BLaER1 treated with 17β-estradiol and CSF1 and Interleukin-3, amounts not matched to agents 10 nM and 100 nM (cell line): ENCODE measurements at regions not wholly inside any gene's neighbourhood (a gene's known extent, or its start where the extent isn't known, plus 50 kb on each side); places are given as distances from the start of the nearest gene placed in this dataset.
"Not testable (repeated sequence)": the region's sequence is repeated elsewhere in the genome, so short reads cannot be mapped to it uniquely, and the experiment has no call there.

Experiments used
- H3K27ac ChIP-seq, 11 experiments: shearing (Covaris generic); formaldehyde crosslinking; 2 replicates each; pipeline ENCODE4 v1.8.1; 2022
- H3K27me3 ChIP-seq, 11 experiments: shearing (Covaris generic); formaldehyde crosslinking; 2 replicates each; pipeline ENCODE4 v1.8.1; 2022
- H3K36me3 ChIP-seq, 11 experiments: shearing (Covaris generic); formaldehyde crosslinking; 2 replicates each; pipeline ENCODE4 v1.8.1; 2022
- H3K4me1 ChIP-seq, 10 experiments: shearing (Covaris generic); formaldehyde crosslinking; 2 replicates each; pipeline ENCODE4 v1.8.1; 2022
- H3K4me2 ChIP-seq, 11 experiments: shearing (Covaris generic); formaldehyde crosslinking; 2 replicates each; pipeline ENCODE4 v1.8.1; 2022
- H3K4me3 ChIP-seq, 10 experiments: shearing (Covaris generic); formaldehyde crosslinking; 2 replicates each; pipeline ENCODE4 v1.8.1; 2022
- H3K9ac ChIP-seq, 11 experiments: shearing (Covaris generic); formaldehyde crosslinking; 2 replicates each; pipeline ENCODE4 v1.8.1; 2022
- H3K9me3 ChIP-seq, 11 experiments: shearing (Covaris generic); formaldehyde crosslinking; replicated peaks in 1 of 11; 2 replicates each; pipeline ENCODE4 v1.8.1; 2022
- H4K20me1 ChIP-seq, 11 experiments: shearing (Covaris generic); formaldehyde crosslinking; 2 replicates each; pipeline ENCODE4 v1.8.1; 2022
- Cebpa-rat ChIP-seq, 11 experiments: shearing (Covaris generic); IDR thresholded peaks; 2 replicates each; pipeline ENCODE4 v1.8.1; 2022

DNA sequence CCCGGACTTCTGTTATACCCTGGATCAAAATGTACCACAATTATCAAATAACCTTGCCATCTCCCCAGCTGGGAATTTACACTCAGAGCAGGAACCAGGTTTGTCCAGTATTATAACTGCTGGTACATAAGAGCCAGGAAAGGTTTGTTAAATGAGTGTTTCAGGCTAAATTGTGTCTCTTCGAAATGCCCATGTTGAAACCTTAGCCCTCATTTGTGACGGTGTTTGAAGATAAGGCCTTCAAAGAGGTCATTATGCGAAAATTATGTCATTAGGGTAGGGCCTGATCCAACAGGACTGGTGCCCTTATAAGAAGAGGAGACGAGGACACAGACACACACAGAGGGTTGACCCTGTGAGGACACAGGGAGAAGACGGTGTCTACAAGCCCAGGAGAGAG lies 73.5 kb upstream of the DHRSX start:
- Histone ChIP-seq H3K4me2 (no peak overlapping the region; a peak in 1 of 22 replicates), H3K27ac (no peak overlapping the region), H3K9ac (no peak overlapping the region), H3K36me3 (no peaks in the 10 kb centered on the region), H3K27me3 (peaks cover 0 to 4% (median 0%) of the 10 kb centered on the region in 11 experiments; a peak in 6 of 22 replicates), H3K4me3 (no peak overlapping the region), H4K20me1 (no peaks in the 10 kb centered on the region), H3K4me1 (peaks cover 0 to 22% (median 17%) of the 10 kb centered on the region in 10 experiments; a peak in 16 of 20 replicates), H3K9me3 (peaks cover 6 to 21% (median 8%) of the 10 kb centered on the region in 11 experiments; a peak in 16 of 22 replicates)
- TF ChIP-seq Cebpa-rat (IDR thresholded peaks at IDR 0.05), result no peak

DNA sequence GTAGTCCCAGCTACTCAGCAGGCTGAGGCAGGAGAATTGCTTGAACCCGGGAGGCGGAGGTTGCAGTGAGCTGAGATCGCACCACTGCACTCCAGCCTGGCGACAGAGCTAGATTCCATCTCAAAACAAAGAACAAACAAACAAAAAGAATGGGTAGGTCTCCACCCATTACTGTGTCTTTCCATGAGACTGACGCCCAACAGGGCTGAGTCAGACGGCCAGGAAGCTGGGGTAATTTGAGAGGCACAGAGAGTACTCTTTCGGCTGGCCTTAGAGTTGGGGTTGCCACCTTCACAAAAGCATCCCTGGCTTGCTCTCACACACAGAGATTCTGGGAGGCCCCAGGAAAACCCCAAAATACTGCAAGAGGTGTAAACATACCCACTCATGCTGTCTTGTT lies 72.0 kb upstream of the DHRSX start:
- no peak for TF ChIP-seq Cebpa-rat (IDR thresholded peaks at IDR 0.05)
- no peak overlapping the region for H3K27ac ChIP-seq
- H3K27me3 ChIP-seq, result no peaks in the 10 kb centered on the region
- H3K4me2 ChIP-seq, result no peak overlapping the region
- peaks cover 6 to 23% (median 9%) of the 10 kb centered on the region in 11 experiments; a peak in 16 of 22 replicates for H3K9me3 ChIP-seq
- no peaks in the 10 kb centered on the region for H3K36me3 ChIP-seq
- H4K20me1 ChIP-seq, result no peaks in the 10 kb centered on the region
- no peak overlapping the region for H3K4me3 ChIP-seq
- no peak overlapping the region for H3K9ac ChIP-seq
- H3K4me1 ChIP-seq, result peaks cover 0 to 7% (median 3%) of the 10 kb centered on the region in 10 experiments; a peak in 8 of 20 replicates

DNA sequence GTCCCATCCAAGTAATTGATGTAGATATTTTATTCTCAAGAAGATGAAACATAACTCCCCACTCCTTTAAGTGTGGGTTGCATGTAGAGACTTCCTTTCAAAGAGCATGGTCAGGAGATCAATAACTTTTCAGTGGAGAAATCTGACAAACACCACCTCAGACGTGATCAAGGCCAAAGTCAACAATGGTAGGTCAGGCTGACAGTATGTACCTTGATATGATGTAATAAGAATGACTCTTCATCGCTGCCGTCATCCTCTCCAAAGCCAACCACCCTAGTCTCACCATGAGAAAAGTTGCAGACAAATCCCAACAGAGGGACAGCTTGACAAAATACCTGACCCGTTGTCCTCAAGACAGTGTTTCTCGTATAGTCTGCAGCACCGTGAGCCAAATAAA lies 67.3 kb upstream of the DHRSX start:
- Histone ChIP-seq H3K4me1 (no peaks in the 10 kb centered on the region), H3K27me3 (no peaks in the 10 kb centered on the region), H3K27ac (no peak overlapping the region), H3K36me3 (peaks cover 0 to 9% (median 0%) of the 10 kb centered on the region in 11 experiments; a peak in 4 of 22 replicates), H3K4me3 (no peak overlapping the region), H3K4me2 (no peak overlapping the region), H3K9me3 (peaks cover 6 to 19% (median 9%) of the 10 kb centered on the region in 11 experiments; a peak in 16 of 22 replicates), H3K9ac (no peak overlapping the region), H4K20me1 (no peaks in the 10 kb centered on the region)
- TF ChIP-seq Cebpa-rat (IDR thresholded peaks at IDR 0.05), result no peak

DNA sequence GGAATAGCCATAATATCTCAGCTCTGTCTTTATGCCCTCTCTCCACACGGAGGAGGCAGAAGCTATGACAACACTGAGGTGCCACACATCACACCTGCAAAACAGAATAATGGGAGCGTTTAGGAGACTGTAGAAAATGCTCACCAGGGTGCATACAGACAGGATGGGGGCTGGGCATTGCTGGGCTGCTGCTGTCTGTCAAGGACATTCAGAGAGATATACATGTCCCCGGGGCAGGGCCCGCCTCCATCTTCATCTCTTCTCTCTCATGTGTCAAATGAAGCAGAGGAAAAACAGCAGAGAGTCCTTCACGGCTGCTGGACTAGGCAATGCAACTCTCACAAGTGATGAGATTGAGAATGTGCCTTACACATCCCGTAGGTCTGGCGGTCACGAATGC lies 65.3 kb upstream of the DHRSX start:
- Histone ChIP-seq H3K4me2 (no peak overlapping the region), H3K9ac (no peak overlapping the region), H3K9me3 (peaks cover 6 to 10% (median 9%) of the 10 kb centered on the region in 11 experiments; a peak in 15 of 22 replicates), H3K27me3 (no peaks in the 10 kb centered on the region), H3K4me3 (no peak overlapping the region), H3K36me3 (peaks cover 0 to 9% (median 0%) of the 10 kb centered on the region in 11 experiments; a peak in 4 of 22 replicates), H3K27ac (no peak overlapping the region), H4K20me1 (no peaks in the 10 kb centered on the region), H3K4me1 (0 out of 20 replicates have a peak, but pooled peaks cover 0 to 4% (median 0%) of the 10 kb centered on the region in 10 experiments)
- no peak for TF ChIP-seq Cebpa-rat (IDR thresholded peaks at IDR 0.05)

DNA sequence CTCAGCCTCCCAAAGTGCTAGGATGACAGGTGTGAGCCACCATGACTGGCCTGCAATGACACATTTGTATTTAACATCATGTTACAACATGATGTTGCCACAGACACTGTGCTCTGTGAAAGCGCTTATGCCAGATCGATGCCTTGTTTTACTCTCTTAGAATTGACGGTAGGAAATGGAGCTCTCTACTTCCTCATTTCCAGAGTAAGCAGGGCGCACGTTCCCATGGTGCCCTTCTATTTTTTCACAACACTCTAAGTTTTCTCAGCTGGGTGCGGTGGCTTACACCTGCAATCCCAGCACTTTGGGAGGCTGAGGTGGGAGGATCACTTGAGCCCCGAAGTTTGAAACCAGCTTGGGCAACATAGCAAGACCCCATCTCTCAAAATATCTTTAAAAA lies 60.7 kb upstream of the DHRSX start:
- peaks cover 0 to 17% (median 11%) of the 10 kb centered on the region in 11 experiments; a peak in 15 of 22 replicates for H3K9me3 ChIP-seq
- no peaks in the 10 kb centered on the region for H3K27me3 ChIP-seq
- no peaks in the 10 kb centered on the region for H4K20me1 ChIP-seq
- H3K4me3 ChIP-seq, result no peak overlapping the region
- peaks cover 0 to 4% (median 0%) of the 10 kb centered on the region in 11 experiments; a peak in 4 of 22 replicates for H3K36me3 ChIP-seq
- peak overlapping the region in 1 of 11 experiments; percentile 22; a peak in 1 of 22 replicates for H3K27ac ChIP-seq
- 0 out of 20 replicates have a peak, but pooled peaks cover 0 to 4% (median 0%) of the 10 kb centered on the region in 10 experiments for H3K4me1 ChIP-seq
- H3K4me2 ChIP-seq, result 0 out of 22 replicates have a peak overlapping the region, but pooled peaks of 1 of the 11 experiments have one; percentile 13
- no peak overlapping the region for H3K9ac ChIP-seq
- no peak for TF ChIP-seq Cebpa-rat (IDR thresholded peaks at IDR 0.05)

DNA sequence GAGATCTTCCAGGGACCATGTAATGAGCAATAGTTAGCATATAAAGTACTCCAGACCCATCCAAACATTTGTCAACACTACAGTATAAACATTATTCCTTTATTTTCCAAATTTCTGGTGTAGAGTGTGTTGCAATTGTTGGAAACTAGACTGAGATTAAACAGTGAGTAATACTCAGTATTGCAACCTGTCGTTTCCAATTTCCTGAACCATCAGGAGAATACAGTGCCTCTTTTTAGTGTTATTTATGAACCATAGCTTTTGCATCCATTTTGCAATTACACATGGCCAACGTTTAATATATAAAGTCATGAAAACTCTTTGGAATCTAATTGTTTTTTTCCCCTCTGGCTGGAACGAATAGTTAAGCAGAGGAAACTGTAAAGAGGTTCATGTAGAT lies 58.3 kb upstream of the DHRSX start:
- peaks cover 19 to 40% (median 34%) of the 10 kb centered on the region in 11 experiments for H3K9me3 ChIP-seq
- peaks cover 0 to 6% (median 0%) of the 10 kb centered on the region in 10 experiments; a peak in 6 of 20 replicates for H3K4me1 ChIP-seq
- H3K4me2 ChIP-seq, result no peak overlapping the region
- H4K20me1 ChIP-seq, result no peaks in the 10 kb centered on the region
- H3K36me3 ChIP-seq, result no peaks in the 10 kb centered on the region
- TF ChIP-seq Cebpa-rat (IDR thresholded peaks at IDR 0.05), result no peak
- no peak overlapping the region for H3K27ac ChIP-seq
- H3K27me3 ChIP-seq, result no peaks in the 10 kb centered on the region
- H3K4me3 ChIP-seq, result no peak overlapping the region
- H3K9ac ChIP-seq, result no peak overlapping the region

DNA sequence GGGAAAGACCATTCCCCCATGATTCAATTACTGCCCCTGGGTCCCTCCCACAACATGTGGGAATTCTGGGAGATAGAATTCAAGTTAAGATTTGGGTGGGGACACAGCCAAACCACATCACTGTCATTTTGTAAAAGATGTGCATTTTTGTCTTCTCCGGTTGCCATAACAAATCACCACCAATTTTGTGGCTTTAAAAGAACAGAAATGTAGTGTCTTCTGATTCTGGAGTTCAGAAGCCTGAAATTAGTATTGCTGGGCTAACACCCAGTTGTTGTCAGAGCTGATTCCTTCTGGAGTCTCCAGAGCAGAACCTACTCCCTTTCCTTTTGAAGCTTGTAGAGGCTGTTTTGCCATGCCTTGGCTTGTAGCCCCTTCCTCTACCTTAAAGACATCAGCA lies 54.1 kb upstream of the DHRSX start:
- H3K9me3 ChIP-seq, result peaks cover 20 to 41% (median 36%) of the 10 kb centered on the region in 11 experiments
- no peaks in the 10 kb centered on the region for H4K20me1 ChIP-seq
- H3K27me3 ChIP-seq, result peaks cover 0 to 18% (median 0%) of the 10 kb centered on the region in 11 experiments; a peak in 6 of 22 replicates
- peaks cover 12 to 45% (median 34%) of the 10 kb centered on the region in 10 experiments; a peak in 18 of 20 replicates for H3K4me1 ChIP-seq
- H3K9ac ChIP-seq, result no peak overlapping the region
- no peak overlapping the region for H3K4me3 ChIP-seq
- no peak overlapping the region for H3K27ac ChIP-seq
- no peak overlapping the region for H3K4me2 ChIP-seq
- H3K36me3 ChIP-seq, result no peaks in the 10 kb centered on the region
- TF ChIP-seq Cebpa-rat (IDR thresholded peaks at IDR 0.05), result no peak

DNA sequence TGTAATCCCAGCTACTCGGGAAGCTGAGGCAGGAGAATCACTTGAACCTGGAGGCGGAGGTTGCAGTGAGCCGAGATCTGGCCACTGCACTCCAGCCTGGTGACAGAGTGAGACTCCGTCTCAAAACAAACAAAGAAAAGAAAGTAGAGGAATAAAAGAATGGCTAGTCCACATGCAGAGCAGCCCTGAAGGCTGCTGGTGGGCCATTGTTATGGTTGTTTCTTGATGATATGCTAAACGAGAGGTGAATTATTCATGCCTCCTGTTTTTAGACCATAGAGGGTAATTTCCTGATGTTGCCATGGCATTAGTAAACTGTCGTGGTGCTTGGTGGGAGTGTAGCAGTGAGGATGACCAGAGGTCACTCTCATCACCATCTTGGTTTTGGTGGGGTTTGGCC lies 53.3 kb upstream of the DHRSX start:
- not testable (repeated sequence) for H3K9ac ChIP-seq, H3K27ac ChIP-seq, H4K20me1 ChIP-seq, H3K36me3 ChIP-seq, H3K4me3 ChIP-seq
- peaks cover 20 to 46% (median 38%) of the 10 kb centered on the region in 11 experiments for H3K9me3 ChIP-seq
- peaks cover 12 to 50% (median 34%) of the 10 kb centered on the region in 10 experiments; a peak in 18 of 20 replicates for H3K4me1 ChIP-seq
- peak overlapping the region in 6 of 11 experiments; percentile 70 to 88 (median 80); a peak in 11 of 22 replicates for H3K4me2 ChIP-seq
- H3K27me3 ChIP-seq, result peaks cover 0 to 18% (median 0%) of the 10 kb centered on the region in 11 experiments; a peak in 6 of 22 replicates

DNA sequence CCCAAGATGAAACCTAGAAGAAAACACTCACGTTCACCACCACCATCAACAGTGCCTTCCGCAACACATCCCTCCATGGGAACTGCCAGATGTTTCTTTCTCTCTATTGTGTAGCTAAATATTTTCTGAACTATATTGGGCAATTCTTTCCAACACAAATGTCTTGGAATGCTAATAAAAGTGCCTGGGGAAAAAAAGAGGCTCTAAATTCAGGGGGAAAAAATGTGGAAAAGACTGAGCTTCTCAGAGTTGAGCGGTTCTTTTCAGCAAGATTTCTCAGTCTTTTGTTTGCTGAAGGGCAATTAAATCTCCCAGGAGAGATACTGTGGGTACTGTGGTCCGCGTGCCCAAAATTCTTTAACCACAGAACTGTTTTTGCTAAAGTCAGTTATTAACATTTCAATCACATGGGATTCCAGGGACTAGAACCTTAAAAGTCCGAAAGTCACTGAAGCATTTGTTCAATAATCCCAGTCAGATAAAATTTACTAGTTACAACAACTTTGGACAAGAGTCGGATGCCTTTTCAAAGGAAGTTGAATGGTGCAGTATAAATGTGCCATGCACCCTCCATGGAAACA lies 51.9 kb upstream of the DHRSX start:
- peak overlapping the region in 3 of 10 experiments; percentile 4 to 34 (median 13); a peak in 4 of 20 replicates for H3K4me3 ChIP-seq
- peaks cover 20 to 57% (median 39%) of the 10 kb centered on the region in 11 experiments for H3K9me3 ChIP-seq
- peaks cover 0 to 18% (median 0%) of the 10 kb centered on the region in 11 experiments; a peak in 6 of 22 replicates for H3K27me3 ChIP-seq
- peaks cover 12 to 50% (median 34%) of the 10 kb centered on the region in 10 experiments; a peak in 18 of 20 replicates for H3K4me1 ChIP-seq
- H3K36me3 ChIP-seq, result no peaks in the 10 kb centered on the region
- TF ChIP-seq Cebpa-rat (IDR thresholded peaks at IDR 0.05), result no peak
- peak overlapping the region; percentile 20 to 88 (median 76) for H3K4me2 ChIP-seq
- no peak overlapping the region for H3K27ac ChIP-seq
- H4K20me1 ChIP-seq, result no peaks in the 10 kb centered on the region
- peak overlapping the region in 1 of 11 experiments; percentile 42; a peak in 1 of 22 replicates for H3K9ac ChIP-seq
